Stimulated activated CD4-positive, alpha-beta T cell treated with anti-CD3 and anti-CD28 coated beads, Interleukin-4, amount 100 ng/mL, for 24 hours (primary cell): ENCODE measurements at regions not wholly inside any gene's neighbourhood (a gene's known extent, or its start where the extent isn't known, plus 50 kb on each side); places are given as distances from the start of the nearest gene placed in this dataset.
"Not testable (repeated sequence)": the region's sequence is repeated elsewhere in the genome, so short reads cannot be mapped to it uniquely, and the experiment has no call there.

Source experiments
- DNase-seq: peaks from one replicate; pipeline ENCODE4 v3.0.0-alpha.2; 2020

DNA sequence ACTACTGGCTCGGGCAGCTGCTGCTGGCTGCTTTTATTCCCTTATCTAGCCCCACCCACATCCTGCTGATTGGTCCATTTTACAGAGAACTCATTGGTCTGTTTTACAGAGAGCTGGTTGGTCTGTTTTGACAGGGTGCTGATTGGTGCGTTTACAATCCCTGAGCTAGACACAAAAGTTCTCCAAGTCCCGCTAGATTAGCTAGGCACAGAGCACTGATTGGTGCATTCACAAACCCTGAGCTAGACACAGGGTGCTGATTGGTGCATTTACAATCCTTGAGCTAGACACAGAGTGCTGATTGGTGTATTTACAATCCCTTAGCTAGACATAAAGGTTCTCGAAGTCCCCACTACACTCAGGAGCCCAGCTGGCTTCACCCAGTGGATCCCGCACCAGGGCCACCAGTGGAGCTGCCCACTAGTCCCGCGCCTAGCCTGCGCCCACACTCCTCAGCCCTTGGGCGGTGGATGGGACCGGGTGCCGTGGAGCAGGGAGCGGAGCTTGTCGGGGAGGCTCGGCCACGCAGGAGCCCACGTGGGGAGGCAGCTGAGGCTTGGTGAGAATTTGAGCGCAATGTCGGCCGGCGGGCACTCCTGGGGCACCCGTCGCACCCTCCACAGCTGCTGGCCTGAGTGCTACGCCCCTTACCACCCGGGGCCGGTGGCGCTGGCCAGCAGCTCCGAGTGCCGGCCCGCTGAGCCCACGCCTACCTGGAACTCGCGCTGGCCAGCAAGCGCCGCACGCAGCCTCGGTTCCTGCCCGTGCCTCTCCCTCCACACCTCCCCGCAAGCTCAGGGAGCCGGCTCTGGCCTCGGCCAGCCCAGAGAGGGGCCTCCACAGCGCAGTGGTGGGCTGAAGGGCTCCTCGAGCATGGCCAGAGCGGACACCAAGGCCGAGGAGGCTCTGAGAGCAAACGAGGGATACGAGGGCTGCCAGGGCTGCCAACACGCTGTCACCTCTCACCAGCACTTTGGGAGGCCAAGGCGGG is 91.1 kb upstream of the HS3ST2 start:
- not testable (repeated sequence) for DNase-seq

GRCh38 chr16:22726868-22727267 is 87.1 kb upstream of the HS3ST2 start:
- DNase-seq: no peak

DNA sequence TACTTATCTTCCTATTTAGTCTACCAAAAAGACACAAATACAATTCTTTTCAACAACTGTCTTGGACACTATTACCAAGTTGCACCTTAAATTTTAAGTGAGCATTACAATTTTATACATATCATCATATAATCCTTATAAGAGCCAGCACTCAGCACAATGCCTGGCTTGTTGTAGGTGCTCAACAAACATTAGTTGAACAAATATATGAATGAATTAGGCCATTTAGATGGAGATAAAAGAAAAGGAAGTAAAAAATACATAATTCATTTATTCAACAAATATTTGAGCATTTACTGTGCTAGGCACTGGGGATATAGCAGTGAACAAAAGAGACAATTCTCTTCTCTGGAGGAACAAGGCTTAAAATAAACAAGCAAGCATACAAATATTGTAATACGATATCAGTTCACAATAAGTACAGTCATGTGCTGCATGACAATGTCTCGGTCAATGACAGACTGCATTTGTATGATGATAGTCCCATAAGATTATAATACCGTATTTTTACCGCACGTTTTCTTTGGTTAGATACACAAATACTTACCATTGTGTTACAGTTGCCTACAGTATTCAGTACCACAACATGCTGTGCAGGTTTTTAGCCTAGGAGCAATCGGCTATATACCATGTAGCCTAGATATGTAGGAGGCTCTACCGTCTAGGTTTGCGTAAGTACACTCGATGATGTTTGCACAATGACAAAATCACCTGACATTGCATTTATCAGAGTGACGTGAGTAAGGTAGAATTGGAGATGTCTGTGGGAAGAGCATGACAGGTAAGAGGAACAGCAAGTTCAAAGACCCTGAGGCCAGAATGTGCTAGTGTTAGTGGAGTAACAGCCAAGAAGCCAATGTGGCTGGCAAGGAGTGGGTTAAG is 86.4 kb upstream of the HS3ST2 start:
- no peak for DNase-seq

GRCh38 chr16:22728167-22728836 is 85.7 kb upstream of the HS3ST2 start:
- no peak for DNase-seq

- DNase-seq: no peak
Observed at GRCh38 chr16:22732400-22732799, 81.6 kb upstream of the HS3ST2 start.

DNA sequence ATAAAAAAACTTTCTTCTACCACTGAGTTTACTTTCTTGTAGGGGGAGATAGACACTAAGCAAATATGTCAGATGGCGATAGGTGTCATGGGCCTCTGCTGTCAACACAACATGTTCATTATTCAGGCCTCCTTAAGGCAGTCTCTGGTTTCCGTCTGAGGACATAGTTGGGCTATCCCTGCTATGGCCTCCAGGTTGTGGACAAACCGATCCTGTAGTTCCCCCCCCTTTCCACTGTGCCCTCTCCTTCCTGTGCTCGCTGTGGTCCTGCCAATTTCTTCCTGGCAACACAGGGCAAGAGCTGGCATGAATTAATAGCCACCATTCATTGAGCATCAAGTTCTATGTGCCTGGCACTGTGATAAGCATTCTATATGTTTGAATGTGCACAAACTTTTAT is 81.0 kb upstream of the HS3ST2 start:
- no peak for DNase-seq

DNA sequence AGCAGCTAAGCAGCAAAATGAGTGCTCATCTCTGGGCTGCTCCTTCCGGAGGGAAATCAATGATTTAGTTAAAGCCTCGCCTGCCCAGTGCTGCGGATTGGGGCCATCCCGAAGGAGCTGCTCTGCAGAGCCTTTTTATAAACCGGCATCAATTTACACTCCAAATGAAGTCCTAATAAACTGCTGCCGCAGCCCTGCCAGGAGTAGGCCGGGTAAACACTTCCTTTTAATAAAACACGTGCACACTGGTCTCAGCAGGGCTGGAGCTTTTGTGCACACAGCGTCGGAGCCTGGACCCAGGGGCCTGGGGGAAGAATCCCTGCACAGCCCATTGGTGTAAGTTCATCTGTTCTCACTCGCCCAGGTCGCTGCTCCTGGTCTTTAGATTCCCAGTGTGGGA is 79.6 kb upstream of the HS3ST2 start:
- no peak for DNase-seq

GRCh38 chr16:22736791-22737190 is 77.2 kb upstream of the HS3ST2 start:
- no peak for DNase-seq

DNA sequence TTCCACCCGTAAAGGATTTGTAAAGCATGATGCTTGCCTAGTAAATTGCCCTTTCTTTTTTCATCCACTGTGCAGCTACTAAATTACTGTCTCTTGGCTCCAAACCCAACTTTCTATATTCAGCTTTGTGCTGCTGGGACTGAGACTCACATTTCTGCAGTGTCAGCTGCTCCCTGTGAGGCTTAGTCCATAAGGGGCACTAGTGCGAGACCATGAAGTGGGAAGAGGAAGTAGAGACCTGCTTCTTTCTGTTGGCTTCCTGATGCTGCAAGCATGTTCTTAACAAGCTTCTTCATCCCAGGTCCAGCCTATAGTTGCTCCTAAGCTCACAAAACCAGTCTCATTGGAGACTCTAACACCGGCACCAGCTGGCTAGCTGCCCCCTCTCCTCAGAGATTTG is 74.9 kb upstream of the HS3ST2 start:
- DNase-seq: no peak

- DNase-seq: no peak
Observed at GRCh38 chr16:22743401-22743800, 70.6 kb upstream of the HS3ST2 start.

- no peak for DNase-seq
Observed at GRCh38 chr16:22751104-22751667, 62.8 kb upstream of the HS3ST2 start.

GRCh38 chr16:22751685-22752084 is 62.3 kb upstream of the HS3ST2 start:
- DNase-seq: no peak

DNA sequence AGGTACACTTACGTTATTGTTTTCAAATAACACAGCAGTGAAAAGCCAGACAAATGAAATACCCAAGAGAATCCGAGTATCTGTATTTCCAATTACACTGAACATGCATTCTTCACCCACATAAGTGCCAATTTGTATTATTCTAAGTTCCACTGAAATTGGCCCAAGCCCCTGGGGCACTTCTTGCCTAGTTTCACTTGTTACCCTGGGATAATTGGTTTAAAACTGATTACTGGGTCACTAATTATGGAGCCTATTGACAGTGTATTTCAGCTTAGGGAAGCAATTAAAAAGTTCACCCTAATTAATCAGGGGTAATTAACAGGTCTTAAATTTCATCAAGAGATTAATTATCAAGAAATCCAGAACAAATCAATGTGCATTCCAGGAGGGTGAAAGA is 60.5 kb upstream of the HS3ST2 start:
- no peak for DNase-seq

DNA sequence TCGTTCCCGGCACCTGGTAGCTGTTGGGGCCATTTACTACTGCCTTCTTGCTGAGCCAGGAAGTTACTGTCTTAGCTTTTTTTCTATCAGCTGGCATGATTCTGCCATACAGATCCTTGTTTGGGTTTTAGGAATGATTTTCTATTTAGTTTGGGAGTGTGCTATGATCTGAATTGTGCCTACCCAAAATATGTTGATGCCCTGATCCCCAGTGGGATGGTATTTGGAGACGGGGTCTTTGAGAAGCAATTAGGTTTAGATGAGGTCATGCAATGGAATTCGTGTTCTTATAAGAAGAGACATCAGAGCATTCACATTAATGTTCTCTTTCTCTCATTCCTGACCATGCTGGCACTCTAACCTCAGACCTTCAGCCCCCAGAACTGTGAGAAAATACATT is 59.4 kb upstream of the HS3ST2 start:
- DNase-seq: no peak

GRCh38 chr16:22757202-22757601 is 56.8 kb upstream of the HS3ST2 start:
- no peak for DNase-seq

DNA sequence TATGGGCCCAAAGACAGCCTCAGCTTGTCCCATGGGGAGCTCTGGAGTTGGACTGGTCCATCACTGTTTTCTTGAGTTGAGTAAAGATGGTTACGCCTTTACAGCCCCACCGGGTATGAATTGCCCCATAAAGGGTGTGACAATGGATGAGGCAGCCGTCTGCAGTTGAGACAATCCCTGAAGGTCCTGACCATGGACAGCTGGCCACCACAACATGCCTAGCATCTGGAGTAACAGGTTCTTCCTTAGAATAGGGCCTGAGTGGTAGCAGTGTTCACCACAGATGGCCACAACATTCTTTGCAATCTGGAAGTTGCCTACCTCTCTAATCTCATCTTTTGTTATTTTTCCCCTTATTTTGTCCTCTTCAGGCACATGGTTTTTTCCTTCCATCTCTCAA is 51.5 kb upstream of the HS3ST2 start:
- DNase-seq: no peak

- DNase-seq: no peak
Observed at GRCh38 chr16:22763437-22764080, 50.4 kb upstream of the HS3ST2 start.
